Thyroid gland (tissue), 4 donors: ENCODE measurements at regions not wholly inside any gene's neighbourhood (a gene's known extent, or its start where the extent isn't known, plus 50 kb on each side); places are given as distances from the start of the nearest gene placed in this dataset.
"Not testable (repeated sequence)": the region's sequence is repeated elsewhere in the genome, so short reads cannot be mapped to it uniquely, and the experiment has no call there.

Experiments used
- DNase-seq, 2 donors: peaks; one replicate each; pipeline ENCODE4 v3.0.0-alpha.2; 2019
- H3K27ac ChIP-seq, 3 donors: fragments of 200-600 bp; sonication (generic); 1 replicate in 2 of 3; 2 replicates in 1 of 3; pipeline ENCODE4 v1.5.1; 2016 to 2019; ENCODE audit warnings: mild to moderate bottlenecking in 1 of 3, moderate library complexity in 1 of 3
- H3K27me3 ChIP-seq: fragments of 200-600 bp; sonication (generic); one replicate; pipeline ENCODE4 v1.5.1; 2019
- H3K36me3 ChIP-seq, 2 donors: fragments of 200-600 bp; sonication (generic); one replicate each; pipeline ENCODE4 v1.5.1; 2016 to 2019
- H3K4me1 ChIP-seq, 2 donors: fragments of 200-600 bp; sonication (generic); one replicate each; pipeline ENCODE4 v1.5.1; 2017 to 2019
- H3K4me3 ChIP-seq, 3 donors: fragments of 200-600 bp; sonication (generic); replicated peaks in 1 of 3; 1 replicate in 2 of 3; 2 replicates in 1 of 3; pipeline ENCODE4 v1.5.1; 2016; ENCODE audit warnings: mild to moderate bottlenecking in 1 of 3
- H3K9me3 ChIP-seq: fragments of 200-600 bp; sonication (generic); one replicate; pipeline ENCODE4 v1.5.1; 2017
- CTCF ChIP-seq, 6 experiments: fragments of 200-600 bp in 3 of 6; fragments of 450-650 bp in 3 of 6; sonication (generic) in 3 of 6; IDR thresholded peaks; one replicate each; pipeline ENCODE4 v1.5.1; 2016 to 2019; ENCODE audit warnings: antibody characterized with exemption in 6 of 6, mild to moderate bottlenecking in 2 of 6, inconsistent platforms in 1 of 6, moderate library complexity in 1 of 6
- POLR2A ChIP-seq, 2 donors: fragments of 450-650 bp; IDR thresholded peaks; one replicate each; pipeline ENCODE4 v1.6.1; 2017; ENCODE audit warnings: antibody characterized with exemption in 2 of 2, mild to moderate bottlenecking in 2 of 2, moderate library complexity in 1 of 2
- WGBS, 2 donors: methylation state at CpG; one replicate each; pipeline ENCODE4 v1.1.5; 2017; 5-methylcytosine and 5-hydroxymethylcytosine counted together
- intact Hi-C: fragments of 100-400 bp; cut with DNase I; formaldehyde crosslinking; loops from one replicate; pipeline ENCODE4 v1.15.1; 2023

DNA sequence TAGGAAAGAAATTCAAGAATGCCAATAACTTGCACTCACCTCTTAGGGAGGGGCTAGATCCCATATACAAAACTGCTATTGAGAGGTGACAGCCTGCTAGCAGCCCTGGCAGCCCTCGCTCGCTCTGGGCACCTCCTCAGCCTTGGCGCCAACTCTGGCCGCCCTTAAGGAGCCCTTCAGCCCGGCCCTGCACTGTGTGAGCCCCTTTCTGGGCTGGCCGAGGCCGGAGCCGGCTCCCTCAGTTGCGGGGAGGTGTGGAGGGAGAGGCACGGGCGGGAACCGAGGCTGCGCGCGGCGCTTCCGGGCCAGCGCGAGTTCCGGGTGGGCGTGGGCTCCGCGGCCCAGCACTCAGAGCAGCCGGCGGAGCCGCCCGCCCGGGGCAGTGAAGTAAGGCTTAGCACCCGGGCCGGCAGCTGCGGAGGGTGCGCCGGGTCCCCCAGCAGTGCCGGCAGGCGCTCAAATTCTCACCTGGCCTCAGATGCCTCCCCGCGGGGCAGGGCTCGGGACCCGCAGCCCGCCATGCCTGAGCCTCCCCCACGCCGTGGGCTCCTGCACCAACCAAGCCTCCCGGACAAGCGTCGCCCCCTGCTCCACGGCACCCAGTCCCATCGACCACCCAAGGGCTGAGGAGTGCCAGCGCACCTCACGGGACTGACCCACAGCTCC lies 329.9 kb downstream of the FAM181B start:
- no peaks in the 10 kb centered on the region for H3K4me1 ChIP-seq
- no peaks in the 10 kb centered on the region for H3K27me3 ChIP-seq
- H3K9me3 ChIP-seq: no peaks in the 10 kb centered on the region
- no peak overlapping the region for H3K4me3 ChIP-seq
- intact Hi-C loops: no loop called here
- no peak for TF ChIP-seq CTCF (IDR thresholded peaks at IDR 0.05)
- TF ChIP-seq POLR2A (IDR thresholded peaks at IDR 0.05): no peak
- no peak for DNase-seq
- WGBS, 2 donors: 94 to 97% methylated on average over 25 to 27 of the region's 49 CpGs
- no peaks in the 10 kb centered on the region for H3K36me3 ChIP-seq
- H3K27ac ChIP-seq: no peak overlapping the region

GRCh38 chr11:82398300-82398815 lies 335.3 kb downstream of the FAM181B start:
- Histone ChIP-seq H3K36me3 (no peaks in the 10 kb centered on the region), H3K27ac (no peak overlapping the region)
- WGBS, 2 donors: 89 to 93% methylated on average over 4 of the region's 4 CpGs

GRCh38 chr11:82396639-82397038 lies 337.0 kb downstream of the FAM181B start:
- intact Hi-C loops, H3K27me3 ChIP-seq, H3K4me1 ChIP-seq, H3K4me3 ChIP-seq, DNase-seq, H3K36me3 ChIP-seq, H3K27ac ChIP-seq, H3K9me3 ChIP-seq: not testable (repeated sequence)
- WGBS, 2 donors: 87 to 91% methylated on average over 5 of the region's 5 CpGs

More at GRCh38 chr11:82398300-82398815, 335.3 kb downstream of the FAM181B start:
- Histone ChIP-seq H3K9me3 (no peaks in the 10 kb centered on the region), H3K4me1 (no peaks in the 10 kb centered on the region), H3K27me3 (no peaks in the 10 kb centered on the region), H3K4me3 (no peak overlapping the region)
- intact Hi-C loops: no loop called here
- no peak for DNase-seq
- TF ChIP-seq POLR2A (IDR thresholded peaks at IDR 0.05): no peak
- TF ChIP-seq CTCF (IDR thresholded peaks at IDR 0.05): no peak

- Histone ChIP-seq H3K9me3 (no peaks in the 10 kb centered on the region), H3K27ac (no peak overlapping the region), H3K4me1 (no peaks in the 10 kb centered on the region), H3K36me3 (no peaks in the 10 kb centered on the region), H3K4me3 (no peak overlapping the region), H3K27me3 (no peaks in the 10 kb centered on the region)
- 55 to 61% methylated on average over 1 of the region's 1 CpG for WGBS, 2 donors
- DNase-seq: no peak
- intact Hi-C loops: no loop called here
- TF ChIP-seq POLR2A (IDR thresholded peaks at IDR 0.05): no peak
- no peak for TF ChIP-seq CTCF (IDR thresholded peaks at IDR 0.05)
These were observed 349.4 kb downstream of the FAM181B start for GRCh38 chr11:82384308-82384707.

DNA sequence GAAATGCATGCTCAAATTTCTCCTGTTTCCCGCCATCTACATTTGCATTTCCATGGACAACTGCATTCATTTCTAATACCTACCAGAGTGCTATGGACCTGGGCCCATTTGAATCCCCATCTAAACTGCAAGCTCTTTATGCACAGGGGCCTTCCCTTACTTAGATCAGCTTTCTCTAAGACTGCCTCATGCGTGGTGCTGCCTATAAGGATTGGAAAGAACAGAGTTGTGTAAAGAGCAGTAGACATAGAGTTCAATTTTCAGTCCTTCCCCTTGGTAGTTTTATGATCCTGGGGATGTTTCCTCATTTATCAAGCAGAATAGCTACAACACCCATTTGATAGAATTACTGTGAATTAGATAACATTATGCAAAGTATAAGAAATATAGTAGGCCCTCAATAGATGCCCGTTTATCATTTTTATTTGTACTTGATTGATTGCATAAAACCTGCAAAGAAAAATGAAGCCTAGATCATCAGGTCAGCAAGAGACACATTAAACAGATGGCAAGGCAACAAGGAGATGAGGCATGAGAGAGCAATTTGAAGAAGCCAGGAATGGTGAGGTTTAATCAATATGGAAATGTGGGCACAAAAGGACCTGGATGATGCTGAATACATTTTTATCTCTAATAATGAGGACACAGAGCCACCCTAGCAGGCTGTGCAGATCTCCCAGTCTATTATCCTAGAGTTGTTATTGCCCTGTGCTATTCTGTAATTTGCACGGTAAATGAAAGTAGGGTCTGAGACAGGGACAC lies 359.7 kb downstream of the FAM181B start:
- DNase-seq: no peak
- TF ChIP-seq CTCF (IDR thresholded peaks at IDR 0.05): no peak
- no peak for TF ChIP-seq POLR2A (IDR thresholded peaks at IDR 0.05)
- intact Hi-C loops: no loop called here
- Histone ChIP-seq H3K4me3 (no peak overlapping the region), H3K27ac (no peak overlapping the region), H3K9me3 (no peaks in the 10 kb centered on the region), H3K27me3 (no peaks in the 10 kb centered on the region), H3K4me1 (no peaks in the 10 kb centered on the region), H3K36me3 (no peaks in the 10 kb centered on the region)
- WGBS, 2 donors: 90% methylated on average over 4 of the region's 4 CpGs
